Progenitor cell of endocrine pancreas (in vitro differentiated cells): ENCODE measurements at regions not wholly inside any gene's neighbourhood (a gene's known extent, or its start where the extent isn't known, plus 50 kb on each side); places are given as distances from the start of the nearest gene placed in this dataset.

Experiments used
- DNase-seq: peaks from one replicate; pipeline ENCODE4 v3.0.0; 2021; ENCODE audit warnings: low spot score; ENCODE audit not compliant: unreplicated experiment
- H3K27ac Mint-ChIP-seq: 2 replicates; pipeline ENCODE4 v1.8.0; 2021; ENCODE audit warnings: mild to moderate bottlenecking, moderate library complexity, mixed read lengths
- H3K27me3 Mint-ChIP-seq: 2 replicates; pipeline ENCODE4 v1.8.0; 2021; ENCODE audit warnings: mixed read lengths
- H3K36me3 Mint-ChIP-seq: 2 replicates; pipeline ENCODE4 v1.8.0; 2022; ENCODE audit warnings: mixed read lengths; ENCODE audit not compliant: insufficient read depth
- H3K4me1 Mint-ChIP-seq: 2 replicates; pipeline ENCODE4 v1.8.0; 2021; ENCODE audit warnings: low read depth, mixed read lengths
- H3K4me3 Mint-ChIP-seq: 2 replicates; pipeline ENCODE4 v1.8.0; 2021; ENCODE audit warnings: low read depth, mild to moderate bottlenecking, moderate library complexity, mixed read lengths
- H3K9me3 Mint-ChIP-seq: 2 replicates; pipeline ENCODE4 v1.8.0; 2021; ENCODE audit warnings: low read depth, mixed read lengths
- TF ChIP-seq, protein P1 (sequence below): fragments of 200-600 bp; sonication (generic); IDR thresholded peaks from one replicate; pipeline ENCODE4 v1.5.0; 2021; ENCODE audit warnings: antibody characterized with exemption, mild to moderate bottlenecking; ENCODE audit not compliant: unreplicated experiment

- H3K36me3 Mint-ChIP-seq: no peaks in the 10 kb centered on the region
- no peak overlapping the region for H3K27ac Mint-ChIP-seq
- no peaks in the 10 kb centered on the region for H3K4me1 Mint-ChIP-seq
- TF ChIP-seq, protein P1, sequence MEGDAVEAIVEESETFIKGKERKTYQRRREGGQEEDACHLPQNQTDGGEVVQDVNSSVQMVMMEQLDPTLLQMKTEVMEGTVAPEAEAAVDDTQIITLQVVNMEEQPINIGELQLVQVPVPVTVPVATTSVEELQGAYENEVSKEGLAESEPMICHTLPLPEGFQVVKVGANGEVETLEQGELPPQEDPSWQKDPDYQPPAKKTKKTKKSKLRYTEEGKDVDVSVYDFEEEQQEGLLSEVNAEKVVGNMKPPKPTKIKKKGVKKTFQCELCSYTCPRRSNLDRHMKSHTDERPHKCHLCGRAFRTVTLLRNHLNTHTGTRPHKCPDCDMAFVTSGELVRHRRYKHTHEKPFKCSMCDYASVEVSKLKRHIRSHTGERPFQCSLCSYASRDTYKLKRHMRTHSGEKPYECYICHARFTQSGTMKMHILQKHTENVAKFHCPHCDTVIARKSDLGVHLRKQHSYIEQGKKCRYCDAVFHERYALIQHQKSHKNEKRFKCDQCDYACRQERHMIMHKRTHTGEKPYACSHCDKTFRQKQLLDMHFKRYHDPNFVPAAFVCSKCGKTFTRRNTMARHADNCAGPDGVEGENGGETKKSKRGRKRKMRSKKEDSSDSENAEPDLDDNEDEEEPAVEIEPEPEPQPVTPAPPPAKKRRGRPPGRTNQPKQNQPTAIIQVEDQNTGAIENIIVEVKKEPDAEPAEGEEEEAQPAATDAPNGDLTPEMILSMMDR: no peak
- H3K27me3 Mint-ChIP-seq: no peaks in the 10 kb centered on the region
- no peaks in the 10 kb centered on the region for H3K9me3 Mint-ChIP-seq
- DNase-seq: no peak
- H3K4me3 Mint-ChIP-seq: no peak overlapping the region
These were observed 748.7 kb downstream of the RNF144A start for GRCh38 chr2:7665880-7666279.

- TF ChIP-seq, protein P1: no peak
- Mint-ChIP-seq H3K27ac (no peak overlapping the region), H3K36me3 (no peaks in the 10 kb centered on the region), H3K4me1 (no peaks in the 10 kb centered on the region), H3K9me3 (no peaks in the 10 kb centered on the region), H3K4me3 (no peak overlapping the region), H3K27me3 (no peaks in the 10 kb centered on the region)
- DNase-seq: no peak
These were observed 749.5 kb downstream of the RNF144A start for GRCh38 chr2:7666596-7667259.

DNA sequence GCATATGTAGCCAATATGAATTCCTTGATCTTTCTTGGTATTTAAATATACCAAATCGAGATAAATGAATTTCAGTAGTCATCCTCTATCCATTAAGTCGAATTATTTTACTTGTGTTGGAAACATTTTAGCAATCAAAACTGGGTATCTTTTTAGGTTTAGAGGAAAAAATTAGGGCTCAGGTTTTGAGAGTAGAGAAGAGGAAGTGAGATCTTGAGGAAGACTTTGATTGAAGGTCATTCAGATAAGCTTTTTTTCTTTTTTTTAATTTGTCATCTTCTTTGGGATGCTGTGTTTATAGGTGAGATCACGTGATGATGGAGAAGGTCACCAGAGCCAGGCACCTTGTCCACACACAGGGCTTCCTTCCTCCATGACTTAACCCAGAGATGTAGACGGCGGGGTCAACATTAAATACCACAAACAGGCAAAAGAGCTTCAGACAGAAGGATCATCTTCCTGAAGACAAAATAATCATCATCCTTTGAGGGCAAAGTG is 750.1 kb downstream of the RNF144A start:
- Mint-ChIP-seq H3K4me1 (no peaks in the 10 kb centered on the region), H3K27me3 (no peaks in the 10 kb centered on the region), H3K9me3 (peaks cover 4% of the 10 kb centered on the region), H3K4me3 (no peak overlapping the region), H3K36me3 (peaks cover 1% of the 10 kb centered on the region), H3K27ac (no peak overlapping the region)
- TF ChIP-seq, protein P1: no peak
- no peak for DNase-seq

DNA sequence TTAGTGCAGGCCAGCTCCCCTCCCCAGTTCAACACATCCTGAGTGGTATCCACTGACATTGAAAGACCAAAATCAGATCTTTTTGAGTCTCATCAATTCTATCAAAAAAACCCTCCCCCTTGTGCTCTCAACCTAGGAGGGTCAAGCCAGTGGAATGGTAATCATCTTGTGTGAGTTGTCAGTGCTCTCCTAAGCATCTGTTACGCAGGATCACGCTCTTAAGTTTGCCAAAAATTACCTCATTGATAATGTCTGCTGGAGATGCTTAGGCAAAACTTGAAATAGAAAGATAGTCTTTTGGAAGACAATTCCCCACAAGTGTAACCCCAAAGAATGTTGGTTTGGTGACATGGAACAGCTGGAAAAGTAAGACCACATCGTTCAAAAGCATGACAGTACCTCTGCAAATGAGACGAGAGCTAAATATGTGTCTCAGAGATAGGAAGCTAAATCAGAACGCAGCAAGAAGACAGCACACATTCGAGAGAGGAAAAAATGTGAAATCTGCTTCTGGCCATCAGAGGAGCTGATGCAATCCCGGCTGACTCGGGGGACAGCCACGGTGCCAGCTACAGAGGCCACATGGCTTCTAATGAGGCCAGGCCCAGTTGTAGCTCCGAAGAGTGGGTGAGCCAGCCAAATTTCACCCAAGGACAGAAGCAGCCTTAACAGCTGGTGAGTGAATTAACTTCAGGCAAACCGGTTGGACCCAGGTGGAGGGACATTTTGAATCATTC is 753.9 kb downstream of the RNF144A start:
- no peak overlapping the region for H3K27ac Mint-ChIP-seq
- DNase-seq: no peak
- H3K9me3 Mint-ChIP-seq: peaks cover 5% of the 10 kb centered on the region

GRCh38 chr2:7672027-7672684 is 754.9 kb downstream of the RNF144A start:
- H3K9me3 Mint-ChIP-seq: peaks cover 7% of the 10 kb centered on the region
- peaks cover 1% of the 10 kb centered on the region for H3K36me3 Mint-ChIP-seq
- no peaks in the 10 kb centered on the region for H3K4me1 Mint-ChIP-seq
- TF ChIP-seq, protein P1: peak; percentile 81
- H3K27ac Mint-ChIP-seq: no peak overlapping the region
- no peak overlapping the region for H3K4me3 Mint-ChIP-seq
- DNase-seq: peak; percentile 50
- peaks cover 3% of the 10 kb centered on the region for H3K27me3 Mint-ChIP-seq

More for the DNA sequence above, 753.9 kb downstream of the RNF144A start:
- Mint-ChIP-seq H3K27me3 (peaks cover 3% of the 10 kb centered on the region), H3K4me3 (no peak overlapping the region), H3K4me1 (no peaks in the 10 kb centered on the region), H3K36me3 (peaks cover 1% of the 10 kb centered on the region)
- TF ChIP-seq, protein P1: no peak
